HEK293 (cell line): ENCODE measurements at regions not wholly inside any gene's neighbourhood (a gene's known extent, or its start where the extent isn't known, plus 50 kb on each side); places are given as distances from the start of the nearest gene placed in this dataset.

Experiments used
- FEZF1 ChIP-seq: fragments of 450-650 bp; formaldehyde crosslinking; IDR thresholded peaks from 2 replicates; pipeline ENCODE4 v1.5.1; 2016; ENCODE audit warnings: missing biosample characterization, missing genetic modification characterization
- KLF16 ChIP-seq: fragments of 450-650 bp; formaldehyde crosslinking; IDR thresholded peaks from 2 replicates; pipeline ENCODE4 v1.5.1; 2017; ENCODE audit warnings: missing biosample characterization, missing genetic modification characterization
- PBX3 ChIP-seq: sonication (generic); formaldehyde crosslinking; IDR thresholded peaks from 2 replicates; pipeline ENCODE4 v1.8.1; 2022; ENCODE audit warnings: mild to moderate bottlenecking, moderate library complexity, missing genetic modification reagents
- ZNF121 ChIP-seq: fragments of 450-650 bp; formaldehyde crosslinking; IDR thresholded peaks from 2 replicates; pipeline ENCODE4 v1.5.1; 2016; ENCODE audit warnings: missing biosample characterization, missing genetic modification characterization
- ZNF24 ChIP-seq: fragments of 450-650 bp; formaldehyde crosslinking; IDR thresholded peaks from 2 replicates; pipeline ENCODE4 v1.5.1; 2016; ENCODE audit warnings: missing biosample characterization, missing genetic modification characterization
- ZNF274 ChIP-seq, 2 experiments: fragments of 200-500 bp in 1 of 2; fragments of 450-650 bp in 1 of 2; sonication (Bioruptor generic) in 1 of 2; formaldehyde crosslinking in 1 of 2; IDR thresholded peaks; 2 replicates each; pipeline versions ENCODE4 v1.5.1 to v1.6.1; 2014 to 2016; ENCODE audit warnings: borderline replicate concordance in 1 of 2, inconsistent platforms in 1 of 2, low read length in 1 of 2, missing biosample characterization in 1 of 2, missing genetic modification characterization in 1 of 2
- ZNF394 ChIP-seq: fragments of 450-650 bp; formaldehyde crosslinking; IDR thresholded peaks from 2 replicates; pipeline ENCODE4 v1.5.1; 2016; ENCODE audit warnings: missing biosample characterization, missing genetic modification characterization, mild to moderate bottlenecking, moderate library complexity, borderline replicate concordance
- ZNF423 ChIP-seq: fragments of 450-650 bp; formaldehyde crosslinking; IDR thresholded peaks from 2 replicates; pipeline ENCODE4 v1.5.1; 2016; ENCODE audit warnings: missing biosample characterization, missing genetic modification characterization
- ZNF449 ChIP-seq: fragments of 450-650 bp; formaldehyde crosslinking; IDR thresholded peaks from 2 replicates; pipeline ENCODE4 v1.5.1; 2017; ENCODE audit warnings: missing biosample characterization, mild to moderate bottlenecking, missing genetic modification characterization, moderate library complexity
- TF ChIP-seq, protein P1 (sequence below): fragments of 450-650 bp; formaldehyde crosslinking; IDR thresholded peaks from 2 replicates; pipeline ENCODE4 v1.5.1; 2016; ENCODE audit warnings: missing biosample characterization, missing genetic modification characterization
- TF ChIP-seq, protein P2 (sequence below): fragments of 450-650 bp; formaldehyde crosslinking; IDR thresholded peaks from 2 replicates; pipeline ENCODE4 v1.5.1; 2016; ENCODE audit warnings: missing biosample characterization, missing genetic modification characterization
- TF ChIP-seq, protein P3 (sequence below): fragments of 450-650 bp; formaldehyde crosslinking; IDR thresholded peaks from 2 replicates; pipeline ENCODE4 v1.5.1; 2016; ENCODE audit warnings: missing biosample characterization, missing genetic modification characterization

DNA sequence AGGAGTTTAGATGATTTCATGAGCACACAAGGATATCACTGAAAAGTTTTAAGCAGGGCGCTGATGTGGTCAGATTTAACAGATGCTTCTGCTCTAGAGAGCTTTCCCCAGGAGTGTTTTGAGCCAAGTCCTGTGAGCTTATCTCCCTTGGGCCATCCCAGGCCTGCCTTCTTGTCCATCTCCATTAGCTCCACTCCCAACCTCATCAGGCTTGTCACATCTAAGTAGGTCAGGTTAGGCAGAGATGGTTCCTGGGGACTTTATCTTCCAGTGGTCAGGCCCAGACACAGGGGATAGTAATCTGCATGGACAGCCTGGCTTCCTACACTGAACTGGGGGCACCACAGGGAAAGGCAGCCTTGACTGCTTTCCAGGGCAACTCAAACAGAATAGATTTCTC lies 145.4 kb upstream of the SRRM4 start:
- TF ChIP-seq, protein P1, sequence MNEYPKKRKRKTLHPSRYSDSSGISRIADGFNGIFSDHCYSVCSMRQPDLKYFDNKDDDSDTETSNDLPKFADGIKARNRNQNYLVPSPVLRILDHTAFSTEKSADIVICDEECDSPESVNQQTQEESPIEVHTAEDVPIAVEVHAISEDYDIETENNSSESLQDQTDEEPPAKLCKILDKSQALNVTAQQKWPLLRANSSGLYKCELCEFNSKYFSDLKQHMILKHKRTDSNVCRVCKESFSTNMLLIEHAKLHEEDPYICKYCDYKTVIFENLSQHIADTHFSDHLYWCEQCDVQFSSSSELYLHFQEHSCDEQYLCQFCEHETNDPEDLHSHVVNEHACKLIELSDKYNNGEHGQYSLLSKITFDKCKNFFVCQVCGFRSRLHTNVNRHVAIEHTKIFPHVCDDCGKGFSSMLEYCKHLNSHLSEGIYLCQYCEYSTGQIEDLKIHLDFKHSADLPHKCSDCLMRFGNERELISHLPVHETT: no peak
- TF ChIP-seq ZNF423 (tag by site-specific recombination) (no peak), ZNF449 (tag by site-specific recombination) (no peak), FEZF1 (no peak), ZNF121 (tag by site-specific recombination) (no peak), KLF16 (tag by site-specific recombination) (no peak), ZNF394 (no peak), ZNF24 (no peak), ZNF274 (IDR thresholded peaks at IDR 0.05; ENCODE audit: low read length) (no peak), ZNF274 (tag by site-specific recombination; IDR thresholded peaks at IDR 0.05; ENCODE audit: borderline replicate concordance) (no peak), PBX3 (CRISPR knock-in tag) (no peak)
- TF ChIP-seq, protein P2, sequence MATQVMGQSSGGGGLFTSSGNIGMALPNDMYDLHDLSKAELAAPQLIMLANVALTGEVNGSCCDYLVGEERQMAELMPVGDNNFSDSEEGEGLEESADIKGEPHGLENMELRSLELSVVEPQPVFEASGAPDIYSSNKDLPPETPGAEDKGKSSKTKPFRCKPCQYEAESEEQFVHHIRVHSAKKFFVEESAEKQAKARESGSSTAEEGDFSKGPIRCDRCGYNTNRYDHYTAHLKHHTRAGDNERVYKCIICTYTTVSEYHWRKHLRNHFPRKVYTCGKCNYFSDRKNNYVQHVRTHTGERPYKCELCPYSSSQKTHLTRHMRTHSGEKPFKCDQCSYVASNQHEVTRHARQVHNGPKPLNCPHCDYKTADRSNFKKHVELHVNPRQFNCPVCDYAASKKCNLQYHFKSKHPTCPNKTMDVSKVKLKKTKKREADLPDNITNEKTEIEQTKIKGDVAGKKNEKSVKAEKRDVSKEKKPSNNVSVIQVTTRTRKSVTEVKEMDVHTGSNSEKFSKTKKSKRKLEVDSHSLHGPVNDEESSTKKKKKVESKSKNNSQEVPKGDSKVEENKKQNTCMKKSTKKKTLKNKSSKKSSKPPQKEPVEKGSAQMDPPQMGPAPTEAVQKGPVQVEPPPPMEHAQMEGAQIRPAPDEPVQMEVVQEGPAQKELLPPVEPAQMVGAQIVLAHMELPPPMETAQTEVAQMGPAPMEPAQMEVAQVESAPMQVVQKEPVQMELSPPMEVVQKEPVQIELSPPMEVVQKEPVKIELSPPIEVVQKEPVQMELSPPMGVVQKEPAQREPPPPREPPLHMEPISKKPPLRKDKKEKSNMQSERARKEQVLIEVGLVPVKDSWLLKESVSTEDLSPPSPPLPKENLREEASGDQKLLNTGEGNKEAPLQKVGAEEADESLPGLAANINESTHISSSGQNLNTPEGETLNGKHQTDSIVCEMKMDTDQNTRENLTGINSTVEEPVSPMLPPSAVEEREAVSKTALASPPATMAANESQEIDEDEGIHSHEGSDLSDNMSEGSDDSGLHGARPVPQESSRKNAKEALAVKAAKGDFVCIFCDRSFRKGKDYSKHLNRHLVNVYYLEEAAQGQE (tag by site-specific recombination): no peak
- TF ChIP-seq, protein P3, sequence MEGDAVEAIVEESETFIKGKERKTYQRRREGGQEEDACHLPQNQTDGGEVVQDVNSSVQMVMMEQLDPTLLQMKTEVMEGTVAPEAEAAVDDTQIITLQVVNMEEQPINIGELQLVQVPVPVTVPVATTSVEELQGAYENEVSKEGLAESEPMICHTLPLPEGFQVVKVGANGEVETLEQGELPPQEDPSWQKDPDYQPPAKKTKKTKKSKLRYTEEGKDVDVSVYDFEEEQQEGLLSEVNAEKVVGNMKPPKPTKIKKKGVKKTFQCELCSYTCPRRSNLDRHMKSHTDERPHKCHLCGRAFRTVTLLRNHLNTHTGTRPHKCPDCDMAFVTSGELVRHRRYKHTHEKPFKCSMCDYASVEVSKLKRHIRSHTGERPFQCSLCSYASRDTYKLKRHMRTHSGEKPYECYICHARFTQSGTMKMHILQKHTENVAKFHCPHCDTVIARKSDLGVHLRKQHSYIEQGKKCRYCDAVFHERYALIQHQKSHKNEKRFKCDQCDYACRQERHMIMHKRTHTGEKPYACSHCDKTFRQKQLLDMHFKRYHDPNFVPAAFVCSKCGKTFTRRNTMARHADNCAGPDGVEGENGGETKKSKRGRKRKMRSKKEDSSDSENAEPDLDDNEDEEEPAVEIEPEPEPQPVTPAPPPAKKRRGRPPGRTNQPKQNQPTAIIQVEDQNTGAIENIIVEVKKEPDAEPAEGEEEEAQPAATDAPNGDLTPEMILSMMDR: no peak
